HG02623 (cell line): ENCODE measurements at regions not wholly inside any gene's neighbourhood (a gene's known extent, or its start where the extent isn't known, plus 50 kb on each side); places are given as distances from the start of the nearest gene placed in this dataset.
"Not testable (repeated sequence)": the region's sequence is repeated elsewhere in the genome, so short reads cannot be mapped to it uniquely, and the experiment has no call there.

Experiments
- ATAC-seq: cut with Tn5 transposase; IDR thresholded peaks from one replicate; pipeline ENCODE4 v1.9.1; 2021; ENCODE audit warnings: moderate library complexity; ENCODE audit not compliant: unreplicated experiment

DNA sequence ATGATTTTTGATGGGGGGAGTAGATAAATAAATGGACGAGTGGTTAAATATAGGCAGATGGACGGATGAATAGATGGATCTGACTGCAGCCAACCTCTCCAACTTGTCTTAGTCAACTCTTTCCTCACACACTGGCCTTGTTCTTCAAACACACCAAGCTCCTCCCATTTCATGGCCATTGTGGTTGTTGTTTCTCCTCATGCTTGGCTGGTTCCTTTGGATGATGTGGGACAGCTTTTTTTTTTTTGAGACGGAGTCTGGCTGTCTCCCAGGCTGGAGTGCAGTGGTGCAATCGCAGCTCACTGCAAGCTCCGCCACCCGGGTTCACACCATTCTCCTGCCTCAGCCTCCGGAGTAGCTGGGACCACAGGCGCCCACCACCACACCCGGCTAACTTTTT, 155.2 kb downstream of the ZNF281 start:
- ATAC-seq: not testable (repeated sequence)

DNA sequence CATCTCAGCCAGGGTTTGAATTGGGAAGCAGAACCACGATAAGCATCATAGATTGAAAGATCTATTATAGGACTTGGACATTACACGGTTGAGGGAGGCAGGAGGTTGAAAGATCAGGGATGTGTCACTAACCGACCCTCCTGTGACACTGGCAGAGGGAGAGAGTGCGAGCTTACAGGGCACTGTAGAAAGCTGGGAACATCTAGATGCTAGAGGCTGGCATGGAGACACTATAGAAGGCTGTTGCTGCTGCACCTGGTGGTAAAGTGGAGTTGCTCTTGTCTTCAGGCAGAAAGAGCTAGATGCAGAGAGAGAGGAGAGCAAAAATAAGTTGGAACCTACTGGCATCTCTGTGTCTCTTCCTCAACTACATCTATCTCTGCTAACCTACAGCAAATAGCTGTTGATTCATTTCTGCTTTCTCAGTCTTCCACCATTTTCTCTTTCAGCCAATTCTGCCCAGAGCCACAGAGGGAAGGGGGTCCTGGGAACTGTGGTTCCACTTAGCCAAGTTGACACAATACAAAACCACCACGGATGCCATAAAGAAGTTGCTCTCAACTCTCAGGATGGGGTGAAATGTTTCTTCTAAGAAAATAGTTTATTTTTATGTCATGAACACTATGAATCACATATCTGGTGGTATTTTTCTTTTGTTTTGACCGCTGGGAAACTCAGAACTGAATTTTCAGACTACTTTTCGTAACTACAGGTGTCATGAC, 155.9 kb downstream of the ZNF281 start:
- ATAC-seq: peak; percentile 57

DNA sequence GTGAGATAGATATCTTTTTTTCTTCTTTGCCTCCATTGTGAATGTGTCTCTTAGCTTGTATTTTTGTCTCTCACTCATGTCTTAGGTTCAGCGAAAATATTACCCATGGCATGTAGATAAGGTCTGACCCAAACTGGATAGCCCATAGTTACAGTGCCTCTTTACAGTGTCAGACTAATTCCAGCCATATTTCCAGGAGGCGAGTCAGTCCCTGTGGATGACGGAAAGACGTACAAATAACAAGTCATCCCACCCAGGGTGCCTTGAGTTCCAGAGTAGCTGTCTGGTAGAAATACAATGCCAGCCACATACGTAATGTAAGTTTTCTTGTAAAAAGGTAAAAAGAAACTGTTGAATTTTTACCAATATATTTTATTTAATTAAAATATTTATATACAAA, 157.3 kb downstream of the ZNF281 start:
- no peak for ATAC-seq

DNA sequence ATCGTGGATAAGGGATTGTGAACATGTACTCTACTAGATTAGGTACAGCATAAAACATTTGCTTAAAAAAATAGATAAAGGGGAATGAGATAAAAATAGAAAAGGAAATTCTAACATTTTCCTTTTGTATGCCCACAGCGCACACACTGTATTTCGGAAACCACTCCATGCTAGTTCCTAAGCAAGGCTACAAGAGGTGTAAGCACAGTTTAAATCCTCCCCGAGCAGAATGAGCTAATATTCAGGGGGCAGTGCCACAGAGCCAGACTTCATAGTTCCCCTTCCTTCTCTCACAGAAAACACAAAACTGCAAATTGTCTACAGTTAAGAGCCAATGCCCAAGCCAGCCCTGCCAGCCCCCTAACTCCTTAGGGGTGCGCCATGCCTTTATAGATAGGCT, 159.4 kb downstream of the ZNF281 start:
- no peak for ATAC-seq

DNA sequence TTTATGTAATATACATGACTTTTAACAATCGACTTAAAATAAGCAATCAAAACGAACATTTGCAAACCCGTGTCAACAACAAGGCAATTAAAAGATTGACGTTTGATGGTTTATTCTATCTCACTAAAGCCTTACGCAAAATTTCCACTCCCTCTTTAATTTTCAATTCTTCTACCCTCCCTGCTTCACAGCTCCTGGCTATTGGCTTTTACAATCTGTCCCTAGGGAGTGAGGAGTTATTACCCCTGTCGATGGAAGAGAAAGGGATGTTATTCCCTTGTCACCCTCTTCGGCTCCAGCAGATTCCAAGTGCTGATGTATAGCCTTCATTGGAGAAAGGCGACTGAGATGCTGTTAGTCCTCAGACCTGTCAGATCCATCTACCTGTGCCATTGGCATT, 161.3 kb downstream of the ZNF281 start:
- no peak for ATAC-seq

DNA sequence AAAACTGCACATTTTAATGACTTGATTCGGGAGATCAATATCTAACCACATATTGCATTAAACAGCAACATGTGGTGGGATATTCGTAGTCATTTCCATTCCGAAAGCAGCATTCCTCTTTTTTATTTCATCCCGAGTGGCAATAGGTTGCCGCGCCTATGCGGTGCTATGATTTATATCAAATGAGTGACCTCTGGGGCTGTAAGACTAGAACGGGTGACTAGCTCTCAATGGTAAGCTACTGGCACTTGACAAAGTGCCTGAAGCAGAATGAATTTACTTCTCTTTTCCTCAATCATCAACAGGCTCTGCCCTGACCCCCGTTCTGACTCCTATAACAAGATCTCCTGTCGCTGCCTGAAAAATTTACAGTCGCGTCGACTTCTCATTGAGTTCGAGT, 162.3 kb downstream of the ZNF281 start:
- ATAC-seq: no peak

DNA sequence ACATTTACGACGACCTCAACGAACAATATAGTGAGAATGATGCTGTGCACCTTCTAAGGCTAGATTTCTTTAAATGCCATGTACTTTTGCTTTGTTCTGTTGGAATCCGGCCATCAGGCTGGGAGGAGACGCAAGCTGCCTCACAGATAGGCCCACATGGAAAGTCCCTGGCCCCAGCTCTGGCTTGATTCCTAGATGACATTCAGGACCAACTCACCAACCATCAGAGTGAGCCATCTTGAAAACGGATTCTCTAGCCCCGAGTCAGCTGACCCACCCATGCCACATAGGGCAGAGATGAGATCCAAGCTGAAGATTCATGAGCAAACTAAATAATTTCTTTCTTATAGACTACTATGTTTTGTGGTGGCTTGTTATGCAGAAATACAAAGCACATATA, 164.4 kb downstream of the ZNF281 start:
- no peak for ATAC-seq

DNA sequence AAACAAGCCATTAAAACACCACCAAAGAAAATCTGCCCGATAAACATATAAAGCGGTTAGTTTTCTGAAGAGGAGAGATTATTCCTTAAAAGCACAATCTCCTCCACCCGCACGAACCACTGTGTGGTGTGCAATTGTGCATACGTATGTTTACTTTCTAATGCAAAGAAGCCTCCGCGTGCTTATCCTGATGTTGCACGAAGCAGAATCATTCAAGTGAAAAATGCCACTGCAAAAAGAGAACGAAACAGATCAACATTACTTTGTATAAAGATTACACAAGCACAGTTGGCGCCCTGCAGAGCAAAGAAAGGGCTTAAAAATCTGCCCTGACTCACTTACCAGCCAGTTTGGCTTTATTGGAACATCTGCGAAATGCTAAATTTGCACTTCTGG, 166.8 kb downstream of the ZNF281 start:
- ATAC-seq: no peak

DNA sequence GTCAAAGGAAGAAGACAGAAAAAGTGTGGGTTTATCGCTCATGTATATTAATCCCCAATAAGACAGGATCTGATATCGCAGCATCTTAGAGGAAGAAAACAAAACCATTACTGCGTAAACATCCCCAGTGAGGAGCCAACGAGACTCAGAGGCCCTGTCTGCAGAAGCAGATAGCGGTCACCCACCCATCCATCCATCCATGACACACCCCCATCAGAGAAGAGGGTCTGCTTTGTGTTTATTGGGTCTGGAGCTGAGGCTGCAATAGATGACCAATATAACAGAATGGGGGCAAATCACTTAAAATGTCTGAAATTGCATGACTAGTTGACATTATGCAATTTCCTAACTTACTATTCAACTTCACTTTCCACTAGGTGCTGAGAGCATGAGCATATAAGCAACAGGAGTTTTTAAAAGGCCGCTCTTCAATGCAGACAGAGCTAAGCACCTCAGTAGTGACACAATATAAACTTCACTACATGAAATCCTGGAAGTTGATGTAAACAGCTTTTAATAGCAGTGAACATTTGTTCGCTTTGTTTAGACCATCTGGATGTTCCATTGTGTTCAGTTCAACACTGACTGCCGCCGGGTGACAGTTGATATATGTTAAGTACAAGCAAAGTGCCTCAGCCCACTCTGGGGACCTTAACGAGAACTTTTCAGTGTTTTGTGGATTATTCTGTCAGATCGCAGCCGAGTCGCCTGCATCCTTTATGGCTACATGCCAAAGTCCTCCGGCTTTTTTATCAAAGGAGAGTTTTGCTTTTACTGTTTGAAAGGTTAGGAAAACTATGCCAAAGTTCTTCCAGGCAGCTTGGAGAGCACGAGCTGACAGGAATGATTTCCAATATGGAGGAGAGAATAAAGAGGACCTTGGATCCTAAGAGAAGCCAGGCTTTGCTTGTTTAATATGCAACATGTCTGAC, 167.5 kb downstream of the ZNF281 start:
- ATAC-seq: no peak

DNA sequence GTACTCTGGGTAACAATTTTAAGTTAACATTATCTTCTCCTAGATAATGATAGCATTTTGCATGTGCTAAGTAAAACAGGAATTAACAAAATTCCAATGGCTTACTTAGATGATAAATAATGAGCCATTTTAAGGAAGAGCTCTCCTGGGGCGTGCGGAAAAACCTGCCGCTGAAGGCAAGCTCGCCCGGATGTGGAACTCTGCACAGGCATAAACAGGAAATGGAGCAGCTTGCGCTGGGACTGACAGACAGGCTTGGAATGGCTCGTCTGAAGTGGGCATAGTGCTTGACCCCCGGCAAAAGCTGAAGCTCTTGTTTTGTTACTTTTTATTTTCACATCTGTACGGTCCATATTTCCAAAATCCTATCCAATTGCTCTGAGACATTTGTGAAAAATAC, 169.2 kb downstream of the ZNF281 start:
- no peak for ATAC-seq

DNA sequence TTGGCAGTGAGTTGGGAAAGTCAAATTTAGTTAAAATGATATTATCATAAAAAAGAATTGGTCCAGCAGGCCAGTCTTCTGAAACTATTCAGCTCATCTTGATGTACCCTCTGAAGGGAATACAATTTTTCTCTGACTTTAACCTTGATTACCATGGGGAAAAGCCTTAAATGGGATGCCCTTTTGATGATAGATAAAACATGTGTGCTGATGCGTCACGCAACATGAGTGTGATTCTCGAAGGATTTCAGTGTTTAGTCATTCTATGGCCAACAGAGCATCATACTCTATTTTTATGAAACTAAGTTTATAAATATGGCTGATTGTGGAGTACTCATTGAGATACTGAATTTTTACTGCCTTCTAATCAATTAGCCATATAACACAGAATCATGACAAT, 171.5 kb downstream of the ZNF281 start:
- no peak for ATAC-seq

DNA sequence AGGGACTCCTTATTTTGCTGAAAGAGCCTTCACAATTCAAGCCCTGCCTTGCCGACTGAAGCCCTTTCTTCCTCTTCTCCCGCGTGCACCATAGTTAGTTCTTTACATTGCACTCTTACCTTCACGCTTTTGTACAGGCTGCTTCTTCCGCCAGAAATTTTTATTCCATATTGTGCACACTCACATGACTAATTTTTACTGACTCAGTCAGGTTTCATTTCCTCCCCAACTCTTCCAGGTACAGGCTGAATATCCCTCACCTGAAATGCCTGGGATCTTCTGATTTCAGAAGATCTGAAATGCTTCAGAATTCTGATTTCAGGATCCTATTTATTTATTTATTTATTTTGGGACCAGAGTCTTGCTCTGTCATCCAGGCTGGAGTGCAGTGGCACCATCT, 172.8 kb downstream of the ZNF281 start:
- no peak for ATAC-seq

DNA sequence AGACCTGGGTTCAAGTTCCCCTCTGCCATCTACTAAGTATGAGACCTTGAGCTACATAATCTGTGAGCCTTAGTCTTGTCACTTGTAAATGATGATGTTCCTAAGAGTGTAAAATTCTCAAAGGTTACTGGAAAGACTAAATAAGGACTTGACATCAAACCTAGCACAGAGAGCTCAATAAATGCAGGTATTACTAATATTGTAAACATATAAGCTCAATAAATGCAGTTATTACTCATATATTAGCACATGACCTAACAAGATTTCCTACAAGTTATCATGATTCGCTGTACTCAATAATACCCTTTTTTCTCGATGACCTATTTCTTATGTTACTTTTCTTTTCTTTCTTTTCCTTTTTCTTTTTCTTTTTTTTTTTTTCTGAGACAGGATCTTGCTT, 174.9 kb downstream of the ZNF281 start:
- ATAC-seq: no peak

DNA sequence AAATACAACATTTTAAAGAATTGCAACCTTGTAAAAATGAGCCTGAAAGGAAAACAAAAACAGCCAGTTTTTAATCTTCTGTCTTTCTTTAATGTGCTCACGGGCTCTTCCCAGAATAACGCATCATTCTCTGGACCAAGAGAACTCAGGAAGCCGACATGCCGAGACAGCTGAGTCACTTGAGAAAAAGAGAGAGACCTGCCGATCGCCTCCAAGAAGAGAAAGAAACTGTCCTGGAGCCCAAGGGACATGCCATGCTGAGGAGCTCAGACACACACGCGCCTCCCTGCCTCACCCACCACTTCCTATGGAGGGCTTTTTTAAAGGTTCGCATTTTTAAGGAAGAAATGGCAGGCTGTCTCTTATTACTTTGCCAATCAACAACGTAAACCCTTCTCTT, 176.4 kb downstream of the ZNF281 start:
- ATAC-seq: no peak

DNA sequence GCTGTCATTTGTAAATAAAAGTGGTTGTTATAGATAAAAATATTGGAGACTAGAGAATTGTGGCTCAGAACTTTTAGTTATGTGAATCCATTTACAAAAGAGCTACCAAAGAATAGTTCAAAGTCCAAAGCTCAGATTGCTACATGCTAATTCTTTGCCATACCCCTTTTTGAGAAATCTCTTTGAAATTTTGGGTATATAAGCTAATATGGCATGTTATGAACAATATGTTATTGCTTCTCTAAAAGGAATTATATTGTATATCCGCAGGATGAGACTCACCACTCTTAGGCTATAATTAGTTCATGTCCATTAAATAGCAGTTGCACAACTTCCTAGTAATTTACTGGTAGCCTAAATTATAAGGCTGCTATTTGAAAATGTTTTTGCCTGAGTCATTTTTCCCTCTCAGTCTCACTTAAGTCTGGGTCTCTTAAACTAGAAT, 178.0 kb downstream of the ZNF281 start:
- ATAC-seq: no peak

DNA sequence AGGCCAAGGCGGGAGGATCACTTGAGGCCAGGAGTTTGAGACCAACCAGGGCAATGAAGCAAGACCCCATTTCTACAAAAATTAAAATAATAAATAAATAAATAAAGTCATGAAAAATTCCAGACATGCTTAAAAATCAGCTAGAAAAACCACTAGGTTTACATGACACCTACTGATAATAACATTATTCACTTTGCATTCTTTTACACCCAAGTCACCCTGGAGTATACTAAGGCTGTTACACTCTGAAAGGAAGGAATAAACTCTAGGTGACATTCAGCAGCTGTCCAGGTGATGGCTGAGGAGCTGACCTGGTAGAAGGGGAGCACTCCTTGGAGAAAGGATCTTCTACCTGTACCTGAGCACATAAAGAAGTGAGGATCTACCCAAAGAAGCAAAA, 179.2 kb downstream of the ZNF281 start:
- ATAC-seq: no peak

DNA sequence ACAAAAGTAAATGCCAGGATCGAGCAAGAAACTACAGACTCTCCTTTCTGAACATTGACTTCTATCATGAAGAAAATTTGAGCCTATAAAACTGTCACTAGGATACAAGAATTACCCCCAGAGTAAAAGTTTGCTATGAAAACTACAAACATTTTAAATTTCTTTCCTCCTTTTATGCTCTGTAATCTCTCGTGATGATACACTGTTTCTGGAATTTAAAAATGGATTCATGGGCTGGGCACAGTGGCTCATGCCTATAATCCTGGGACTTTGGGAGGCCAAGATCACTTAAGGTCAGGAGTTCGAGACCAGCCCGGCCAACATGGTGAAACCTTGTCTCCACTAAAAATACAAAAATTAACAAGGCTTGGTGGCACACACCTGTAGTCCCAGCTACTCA, 181.3 kb downstream of the ZNF281 start:
- no peak for ATAC-seq

DNA sequence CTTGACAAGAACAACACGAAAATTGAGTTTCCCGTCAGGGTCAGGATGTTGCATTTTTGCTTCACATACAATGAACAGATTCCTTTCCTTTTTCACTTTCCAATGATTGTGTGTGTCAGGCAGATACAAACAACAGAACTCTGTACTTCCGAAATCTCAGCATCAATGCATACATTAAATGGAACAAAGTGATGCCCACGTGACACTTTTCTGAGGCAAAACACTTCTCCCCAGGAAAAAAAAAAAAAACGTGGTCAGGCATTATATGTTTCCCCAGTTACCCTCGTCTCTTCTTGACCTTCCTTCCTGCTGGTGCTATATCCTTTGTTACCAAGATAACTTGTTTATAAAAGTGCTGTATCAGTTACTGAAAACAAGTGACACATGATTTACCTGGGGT, 181.8 kb downstream of the ZNF281 start:
- no peak for ATAC-seq
